Stimulated activated naive CD4-positive, alpha-beta T cell (primary cell): ENCODE measurements at regions not wholly inside any gene's neighbourhood (a gene's known extent, or its start where the extent isn't known, plus 50 kb on each side); places are given as distances from the start of the nearest gene placed in this dataset.

Experiments used
- DNase-seq, 6 experiments: peaks; one replicate each; lab custom pipeline; 2025; lab: John Stamatoyannopoulos, UW

DNA sequence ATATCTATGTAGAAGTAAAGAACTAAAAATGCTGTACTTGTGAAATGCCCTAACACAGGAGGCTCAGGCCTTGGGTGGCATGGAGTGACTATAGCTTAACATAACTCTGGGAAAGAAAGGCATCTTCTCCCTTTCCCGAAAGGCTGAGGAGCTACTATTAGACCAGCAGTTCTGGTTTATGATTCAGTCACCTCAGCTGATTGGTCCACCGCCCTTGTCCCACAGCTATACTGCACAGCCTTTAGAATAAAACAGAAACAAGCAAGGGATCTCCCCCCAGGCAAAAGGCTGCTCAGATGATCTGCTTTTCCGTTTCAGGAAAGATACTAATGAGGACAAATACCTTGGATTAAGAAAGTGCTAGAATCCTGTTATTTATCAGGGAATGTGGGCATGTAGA is 171.3 kb downstream of the SNCA start:
- DNase-seq = no peak

DNA sequence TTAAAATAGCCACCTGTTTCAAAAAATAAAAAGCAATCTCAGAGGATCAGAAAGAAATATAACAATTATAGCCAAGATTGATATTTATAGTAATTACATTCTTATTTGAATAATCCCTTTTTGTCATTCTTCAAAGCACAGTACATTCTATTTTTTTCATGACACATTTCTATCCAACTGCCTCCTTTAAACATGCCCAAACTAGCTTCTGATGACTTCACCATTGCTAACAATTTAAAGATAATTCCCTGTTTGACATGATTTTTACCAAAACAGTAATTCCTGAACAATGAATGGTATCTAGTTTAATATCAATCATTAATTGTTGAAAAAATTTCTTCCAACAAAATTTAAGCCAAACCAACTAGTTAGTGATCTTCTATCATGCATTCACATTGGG is 172.4 kb downstream of the SNCA start:
- no peak for DNase-seq

DNA sequence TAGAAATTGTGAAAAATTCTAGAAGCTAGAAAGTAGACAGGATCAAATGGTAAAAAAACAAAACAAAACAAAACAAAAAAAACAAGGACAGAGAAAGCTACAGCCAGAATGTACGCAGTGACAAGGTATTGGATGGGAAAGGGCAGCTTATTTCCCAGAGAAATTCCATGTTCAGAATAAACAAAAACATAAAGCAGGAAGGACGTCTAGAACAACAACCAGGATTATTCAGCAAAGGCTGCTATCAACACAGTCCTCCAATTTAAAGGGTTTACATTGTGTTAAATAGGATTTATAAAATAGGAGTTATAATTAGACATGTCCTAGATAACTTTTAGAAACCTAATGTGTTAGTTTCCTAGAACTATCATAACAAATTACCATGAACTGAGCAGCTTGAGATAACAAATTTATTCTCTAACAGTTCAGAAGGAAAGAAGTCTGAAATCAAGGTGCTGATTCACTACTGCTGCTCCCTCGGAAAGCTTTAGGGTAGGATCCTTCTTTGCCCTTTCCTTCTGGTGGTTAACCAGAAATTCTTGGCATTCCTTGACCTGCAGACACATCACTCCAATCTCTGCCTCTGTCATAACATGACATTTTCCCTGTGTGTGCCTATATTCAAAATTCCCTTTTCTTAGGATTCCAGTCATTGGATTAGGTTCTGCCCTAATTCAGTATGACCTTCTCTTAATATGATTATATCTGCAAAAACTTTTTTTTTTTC is 175.6 kb downstream of the SNCA start:
- no peak for DNase-seq

GRCh38 chr4:89660444-89661172 is 176.4 kb downstream of the SNCA start:
- no peak for DNase-seq

DNA sequence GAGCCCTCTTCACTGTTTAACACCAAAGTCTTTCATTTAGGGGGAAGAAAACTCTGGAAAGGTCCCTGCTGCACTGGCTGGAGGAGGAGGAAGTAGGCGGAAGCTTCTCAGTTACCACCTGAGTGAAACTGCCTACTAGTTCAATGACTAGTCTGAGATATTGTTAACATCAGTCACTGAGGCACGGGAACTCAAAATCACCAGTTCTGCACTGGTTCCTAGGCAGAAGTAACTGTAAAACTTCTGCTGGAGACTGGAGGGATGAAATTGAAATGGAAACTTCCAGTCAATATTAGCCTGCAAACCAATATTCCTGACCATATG is 178.3 kb downstream of the SNCA start:
- DNase-seq = no peak

DNA sequence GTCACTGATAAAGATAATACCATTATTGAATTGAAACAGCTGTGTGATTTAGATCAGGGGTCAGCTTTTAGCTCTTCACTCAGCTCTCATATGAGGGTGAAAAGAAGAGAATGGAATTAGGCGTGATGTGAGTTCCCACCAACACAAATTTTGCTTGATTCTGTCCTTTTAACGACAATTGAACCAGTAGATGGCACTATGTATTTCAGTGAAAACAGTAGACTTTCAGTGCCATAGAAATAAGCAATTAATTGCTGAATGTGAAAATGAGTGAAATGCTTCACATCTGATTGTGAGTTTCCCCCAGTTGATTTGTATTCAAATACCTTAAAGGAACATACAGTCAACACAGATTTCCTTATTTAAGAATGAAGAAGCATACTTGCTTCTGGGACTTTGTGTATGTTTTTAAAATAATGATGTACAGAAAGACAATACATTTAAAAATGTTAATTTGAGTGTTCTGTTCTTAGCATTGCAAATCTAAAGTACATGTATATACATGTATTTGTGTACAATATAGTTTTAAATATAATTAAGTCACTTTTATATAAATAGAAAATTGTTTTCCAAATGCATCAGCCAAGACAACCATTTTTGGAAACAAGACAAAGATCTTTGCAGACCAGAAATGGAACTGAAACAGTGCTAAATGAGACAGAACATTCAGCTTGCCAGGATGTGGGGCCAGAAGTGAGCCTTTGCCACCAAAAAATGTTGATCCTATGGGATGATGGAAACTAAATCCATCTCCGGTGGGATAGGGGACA is 178.8 kb downstream of the SNCA start:
- DNase-seq = peak in 1 of 6 experiments; percentile 8

DNA sequence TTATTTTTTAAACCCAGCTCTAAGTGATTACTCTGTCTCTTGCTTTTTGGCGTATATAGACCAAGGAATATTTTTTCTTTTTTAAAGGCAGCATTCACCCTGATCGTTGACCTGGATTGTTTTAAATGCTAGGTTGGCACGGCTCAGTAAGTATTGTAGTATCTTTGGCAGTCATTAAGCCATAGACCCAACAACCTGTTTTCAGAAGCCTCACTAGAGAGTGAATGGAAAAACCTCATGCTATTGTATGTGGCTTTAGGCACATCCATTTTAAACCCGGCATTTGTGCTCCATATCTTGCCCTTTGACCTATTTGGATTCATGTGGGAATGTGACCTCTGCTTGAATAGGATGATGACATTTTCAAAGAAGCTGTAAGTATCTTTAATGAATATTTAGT is 183.9 kb downstream of the SNCA start:
- no peak for DNase-seq

- no peak for DNase-seq
Measured at GRCh38 chr4:89645482-89645881, 191.5 kb downstream of the SNCA start.

GRCh38 chr4:89641367-89641687 is 195.6 kb downstream of the SNCA start:
- DNase-seq = no peak

DNA sequence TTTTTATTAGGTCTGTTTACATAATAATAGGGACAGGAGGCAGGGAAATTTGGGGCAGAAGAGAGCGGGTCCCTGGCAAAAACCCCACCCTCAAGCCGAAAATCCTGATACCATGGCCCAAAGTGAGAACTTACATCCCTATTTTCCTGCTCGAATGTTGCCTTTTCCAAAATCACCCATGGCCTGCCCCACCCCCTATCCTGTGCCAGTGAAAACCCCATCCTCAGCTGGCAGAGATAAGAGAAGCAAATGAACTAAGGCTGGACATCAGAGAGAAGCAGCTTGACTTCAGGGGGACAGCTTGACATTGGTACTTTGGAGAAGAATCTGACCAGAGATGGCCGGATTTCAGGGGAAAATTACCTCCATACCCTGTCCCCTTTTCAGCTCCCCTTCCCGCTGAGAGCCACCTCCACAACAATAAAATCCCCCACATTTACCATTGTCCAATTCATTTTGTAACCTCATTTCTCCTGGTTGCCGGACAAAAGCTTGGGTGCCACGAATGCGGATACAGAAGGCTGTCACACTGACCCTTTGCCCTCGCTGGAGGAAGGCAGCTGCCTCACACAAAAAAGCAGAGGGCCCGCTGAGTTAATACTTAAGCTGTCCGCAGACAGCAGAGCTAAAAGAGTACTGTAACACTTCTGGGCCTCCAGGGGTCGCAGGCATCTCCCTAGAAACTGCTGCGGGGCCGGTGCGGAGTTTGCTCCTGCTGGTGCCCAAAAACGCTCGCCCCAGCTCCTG is 196.2 kb downstream of the SNCA start:
- DNase-seq = no peak

- no peak for DNase-seq
Measured at GRCh38 chr4:89639395-89639794, 197.6 kb downstream of the SNCA start.

DNA sequence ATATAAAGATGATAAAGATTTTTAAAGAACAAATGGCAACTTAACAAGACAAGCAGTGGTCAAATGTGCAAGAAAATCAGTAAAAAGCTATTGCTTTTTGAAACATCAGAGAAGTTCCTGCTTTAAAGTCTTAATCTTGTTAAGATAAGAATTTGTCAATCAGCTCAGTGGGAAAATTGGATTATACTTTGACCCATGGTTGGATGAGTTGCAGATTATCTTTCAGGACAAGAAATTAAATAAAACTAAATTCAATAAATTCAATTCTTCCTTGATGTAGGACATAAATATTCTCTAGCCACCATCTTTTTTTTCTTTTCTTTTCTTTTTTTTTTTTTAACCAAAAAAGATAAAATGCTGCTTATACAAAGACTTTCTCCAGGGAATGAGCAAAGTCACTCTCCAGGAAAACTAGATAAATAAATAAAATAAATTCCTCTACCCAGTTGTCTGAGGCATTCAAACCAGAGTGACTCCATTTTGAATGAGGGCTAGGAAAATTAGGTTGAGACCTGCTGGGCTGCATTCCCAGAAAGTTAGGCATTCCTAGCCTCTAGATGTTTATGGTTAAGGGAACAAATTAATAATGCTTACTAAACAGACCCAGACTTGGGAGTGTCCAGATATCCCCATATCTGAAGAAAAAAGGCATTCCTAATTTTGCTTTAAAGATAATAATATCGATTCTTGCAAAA is 211.2 kb downstream of the SNCA start:
- DNase-seq = no peak

- no peak for DNase-seq
Measured at GRCh38 chr4:89619206-89619962, 217.6 kb downstream of the SNCA start.

- no peak for DNase-seq
Measured at GRCh38 chr4:89618151-89618550, 218.8 kb downstream of the SNCA start.

- no peak for DNase-seq
Measured at GRCh38 chr4:89617317-89617716, 219.6 kb downstream of the SNCA start.

GRCh38 chr4:89616382-89616781 is 220.6 kb downstream of the SNCA start:
- no peak for DNase-seq

DNA sequence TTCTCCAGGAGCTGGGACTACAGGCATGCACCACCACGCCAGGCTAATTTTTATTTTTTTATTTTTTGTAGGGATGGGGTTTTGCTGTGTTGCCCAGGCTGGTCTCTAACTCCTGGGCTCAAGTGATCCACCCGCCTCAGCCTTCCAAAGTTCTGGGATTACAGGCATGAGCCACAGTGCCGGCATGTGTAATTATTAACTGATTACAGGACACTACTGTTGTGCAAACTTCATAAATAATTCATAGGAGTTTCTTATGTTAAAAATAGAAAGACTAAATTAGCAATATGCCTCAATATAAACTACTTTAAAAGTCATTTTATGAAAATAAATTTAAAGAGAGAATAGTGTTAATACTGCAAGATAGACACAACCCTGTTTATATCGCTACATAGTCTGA is 221.9 kb downstream of the SNCA start:
- no peak for DNase-seq

- no peak for DNase-seq
Measured at GRCh38 chr4:89614155-89614554, 222.8 kb downstream of the SNCA start.

GRCh38 chr4:89610236-89610635 is 226.7 kb downstream of the SNCA start:
- DNase-seq = no peak

- DNase-seq = no peak
Measured at GRCh38 chr4:89609756-89610155, 227.2 kb downstream of the SNCA start.

DNA sequence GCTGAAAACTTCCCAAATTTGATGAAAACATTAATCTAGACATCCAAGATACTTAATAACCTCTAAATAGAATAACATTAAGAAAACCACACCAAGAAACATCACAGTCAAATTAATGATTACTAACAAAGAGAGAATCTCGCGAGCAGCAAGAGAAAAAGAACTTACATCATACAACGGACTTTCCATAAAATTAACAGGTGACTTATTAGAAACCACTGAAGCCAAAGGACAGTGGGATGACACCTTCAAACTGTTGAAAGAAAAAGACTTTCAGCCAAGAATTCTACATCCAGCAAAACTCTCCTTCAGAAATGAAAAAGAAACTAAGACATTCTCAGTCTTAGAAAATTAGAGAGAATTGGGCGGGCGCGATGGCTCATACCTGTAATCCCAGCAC is 232.0 kb downstream of the SNCA start:
- no peak for DNase-seq
